Mesodermal cell (in vitro differentiated cells): ENCODE measurements at regions not wholly inside any gene's neighbourhood (a gene's known extent, or its start where the extent isn't known, plus 50 kb on each side); places are given as distances from the start of the nearest gene placed in this dataset.

ENCODE experiments used
- H3K27ac ChIP-seq: 2 replicates; pipeline ENCODE4 v1.7.0; 2013; ENCODE audit warnings: mild to moderate bottlenecking, low read depth, low read length, moderate library complexity; ENCODE audit not compliant: severe bottlenecking
- H3K36me3 ChIP-seq: 2 replicates; pipeline ENCODE4 v1.7.1; 2013; ENCODE audit warnings: mild to moderate bottlenecking, low read length, moderate library complexity; ENCODE audit not compliant: control insufficient read depth, insufficient read depth
- H3K4me1 ChIP-seq: one replicate; pipeline ENCODE4 v1.7.1; 2013; ENCODE audit warnings: mild to moderate bottlenecking, low read length; ENCODE audit not compliant: insufficient read depth, control insufficient read depth, poor library complexity, severe bottlenecking
- H3K4me3 ChIP-seq: 2 replicates; pipeline ENCODE4 v1.7.0; 2013; ENCODE audit warnings: low read length, control low read depth, mild to moderate bottlenecking; ENCODE audit not compliant: insufficient read depth, poor library complexity, severe bottlenecking; ENCODE audit errors: extremely low read depth
- H3K9me3 ChIP-seq: 2 replicates; pipeline ENCODE4 v1.7.1; 2013; ENCODE audit warnings: mild to moderate bottlenecking, low read length, moderate library complexity; ENCODE audit not compliant: control insufficient read depth
- WGBS, 2 experiments: methylation state at CpG; one replicate each; pipeline ENCODE4 v1.1.5; 2013; ENCODE audit warnings: missing lambda C conversion rate in 2 of 2; ENCODE audit not compliant: insufficient coverage in 2 of 2; 5-methylcytosine and 5-hydroxymethylcytosine counted together

- H3K4me3 ChIP-seq = no peak overlapping the region
- no peaks in the 10 kb centered on the region for H3K9me3 ChIP-seq
- peaks cover 35% of the 10 kb centered on the region for H3K4me1 ChIP-seq
- H3K36me3 ChIP-seq = no peaks in the 10 kb centered on the region
- no peak overlapping the region for H3K27ac ChIP-seq
- no CpG with 5 or more reads among the region's 1 CpG for WGBS, 2 experiments
These were observed 111.1 kb upstream of the ACSL4 start for GRCh38 chrX:109843963-109844751.

GRCh38 chrX:109844986-109845385 lies 111.9 kb upstream of the ACSL4 start:
- Histone ChIP-seq H3K4me1 (peaks cover 30% of the 10 kb centered on the region), H3K9me3 (no peaks in the 10 kb centered on the region), H3K36me3 (no peaks in the 10 kb centered on the region), H3K4me3 (no peak overlapping the region), H3K27ac (no peak overlapping the region)
- WGBS, 2 experiments = 80 to 93% methylated on average over 1 to 3 of the region's 4 CpGs

- Histone ChIP-seq H3K27ac (no peak overlapping the region), H3K4me1 (peaks cover 24% of the 10 kb centered on the region), H3K9me3 (no peaks in the 10 kb centered on the region), H3K4me3 (no peak overlapping the region), H3K36me3 (no peaks in the 10 kb centered on the region)
- WGBS, 2 experiments = no CpG with 5 or more reads among the region's 4 CpGs
These were observed 112.9 kb upstream of the ACSL4 start for GRCh38 chrX:109845996-109846395.

- H3K4me1 ChIP-seq = peaks cover 13% of the 10 kb centered on the region
- H3K9me3 ChIP-seq = no peaks in the 10 kb centered on the region
- H3K27ac ChIP-seq = peak overlapping the region; percentile 49
- 90 to 93% methylated on average over 2 of the region's 5 CpGs for WGBS, 2 experiments
- H3K4me3 ChIP-seq = no peak overlapping the region
- no peaks in the 10 kb centered on the region for H3K36me3 ChIP-seq
These were observed 114.5 kb upstream of the ACSL4 start for GRCh38 chrX:109847257-109848187.

- Histone ChIP-seq H3K4me1 (peaks cover 13% of the 10 kb centered on the region), H3K27ac (no peak overlapping the region), H3K4me3 (no peak overlapping the region), H3K9me3 (no peaks in the 10 kb centered on the region), H3K36me3 (no peaks in the 10 kb centered on the region)
- 0 to 33% methylated on average over 1 of the region's 4 CpGs for WGBS, 2 experiments
These were observed 115.5 kb upstream of the ACSL4 start for GRCh38 chrX:109848461-109849050.

- Histone ChIP-seq H3K4me3 (no peak overlapping the region), H3K27ac (no peak overlapping the region), H3K9me3 (no peaks in the 10 kb centered on the region), H3K4me1 (peaks cover 2% of the 10 kb centered on the region), H3K36me3 (no peaks in the 10 kb centered on the region)
These were observed 121.0 kb upstream of the ACSL4 start for GRCh38 chrX:109854096-109854495.

GRCh38 chrX:109855501-109855900 lies 122.4 kb upstream of the ACSL4 start:
- H3K9me3 ChIP-seq = no peaks in the 10 kb centered on the region

GRCh38 chrX:109856974-109857373 lies 123.9 kb upstream of the ACSL4 start:
- Histone ChIP-seq H3K27ac (no peak overlapping the region), H3K4me1 (no peaks in the 10 kb centered on the region), H3K4me3 (no peak overlapping the region), H3K36me3 (no peaks in the 10 kb centered on the region), H3K9me3 (no peaks in the 10 kb centered on the region)
- WGBS, 2 experiments = no CpG with 5 or more reads among the region's 5 CpGs

More at GRCh38 chrX:109855501-109855900, 122.4 kb upstream of the ACSL4 start:
- H3K4me1 ChIP-seq = no peaks in the 10 kb centered on the region
- H3K36me3 ChIP-seq = no peaks in the 10 kb centered on the region
- WGBS, 2 experiments = no CpG with 5 or more reads among the region's 1 CpG
- no peak overlapping the region for H3K4me3 ChIP-seq
- H3K27ac ChIP-seq = no peak overlapping the region

GRCh38 chrX:109857584-109858228 lies 124.6 kb upstream of the ACSL4 start:
- Histone ChIP-seq H3K27ac (no peak overlapping the region), H3K36me3 (no peaks in the 10 kb centered on the region)
- WGBS, 2 experiments = no CpG with 5 or more reads among the region's 4 CpGs

GRCh38 chrX:109858602-109859341 lies 125.7 kb upstream of the ACSL4 start:
- WGBS, 2 experiments = 92 to 100% methylated on average over 1 to 2 of the region's 5 CpGs
- no peaks in the 10 kb centered on the region for H3K9me3 ChIP-seq
- H3K27ac ChIP-seq = no peak overlapping the region
- H3K4me3 ChIP-seq = no peak overlapping the region
- H3K36me3 ChIP-seq = no peaks in the 10 kb centered on the region
- no peaks in the 10 kb centered on the region for H3K4me1 ChIP-seq

More at GRCh38 chrX:109857584-109858228, 124.6 kb upstream of the ACSL4 start:
- H3K4me3 ChIP-seq = no peak overlapping the region
- no peaks in the 10 kb centered on the region for H3K4me1 ChIP-seq
- no peaks in the 10 kb centered on the region for H3K9me3 ChIP-seq
